PC-9 (cell line): ENCODE measurements at regions not wholly inside any gene's neighbourhood (a gene's known extent, or its start where the extent isn't known, plus 50 kb on each side); places are given as distances from the start of the nearest gene placed in this dataset.

Experiments used
- BruUV-seq: library from RNA; stranded (reverse); fragments of 400-500 nt; replicated peaks from 2 replicates; lab custom pipeline; 2021; lab: Mats Ljungman, UMichigan
- CTCF ChIA-PET: fragments of 300-600 bp; sonication (Branson Sonifier 250); formaldehyde crosslinking; loops from one replicate; lab custom pipeline; 2022; ENCODE audit warnings: antibody characterized with exemption; lab: Charles Lee
- POLR2A ChIA-PET: fragments of 300-600 bp; sonication (Branson Sonifier 250); formaldehyde crosslinking; loops from one replicate; lab custom pipeline; 2022; ENCODE audit warnings: antibody characterized with exemption; ENCODE audit not compliant: unreplicated experiment; lab: Charles Lee
- DNase-seq, 2 experiments: peaks; one replicate each; pipeline versions ENCODE4 v3.0.0 to v3.0.0-alpha.2; 2015 to 2022; ENCODE audit warnings: mixed read lengths in 1 of 2
- H2AFZ ChIP-seq: fragments of 200-600 bp; sonication (generic); 2 replicates; pipeline ENCODE4 v1.8.1; 2017; ENCODE audit warnings: antibody characterized with exemption
- H3F3A ChIP-seq: fragments of 200-600 bp; sonication (generic); 2 replicates; pipeline ENCODE4 v1.8.1; 2017; ENCODE audit warnings: antibody characterized with exemption, mild to moderate bottlenecking, low read depth; ENCODE audit not compliant: insufficient read depth
- H3K27ac ChIP-seq: fragments of 200-600 bp; sonication (generic); 2 replicates; pipeline ENCODE4 v1.6.1; 2016; ENCODE audit warnings: mixed run types
- H3K27me3 ChIP-seq: fragments of 200-600 bp; sonication (generic); 2 replicates; pipeline ENCODE4 v1.6.1; 2016; ENCODE audit warnings: low read depth, mixed run types; ENCODE audit not compliant: insufficient read depth
- H3K36me3 ChIP-seq: fragments of 200-600 bp; sonication (generic); 2 replicates; pipeline ENCODE4 v1.6.1; 2016; ENCODE audit warnings: low read depth, mixed run types
- H3K4me1 ChIP-seq: fragments of 200-600 bp; sonication (generic); replicated peaks from 2 replicates; pipeline ENCODE4 v1.6.1; 2016; ENCODE audit warnings: mixed run types; ENCODE audit not compliant: insufficient read depth
- H3K4me2 ChIP-seq: fragments of 200-600 bp; sonication (generic); 2 replicates; pipeline ENCODE4 v1.6.1; 2017; ENCODE audit warnings: mixed run types
- H3K4me3 ChIP-seq: fragments of 200-600 bp; sonication (generic); 2 replicates; pipeline ENCODE4 v1.6.1; 2016; ENCODE audit warnings: mixed run types
- H3K79me2 ChIP-seq: fragments of 200-600 bp; sonication (generic); 2 replicates; pipeline ENCODE4 v1.6.1; 2017; ENCODE audit warnings: low read depth, mixed run types
- H3K9me2 ChIP-seq: fragments of 200-600 bp; sonication (generic); 2 replicates; pipeline ENCODE4 v1.8.1; 2017; ENCODE audit warnings: mild to moderate bottlenecking; ENCODE audit not compliant: insufficient read depth
- H3K9me3 ChIP-seq: fragments of 200-600 bp; sonication (generic); 2 replicates; pipeline ENCODE4 v1.8.1; 2016; ENCODE audit warnings: low read depth; ENCODE audit not compliant: insufficient read depth
- H4K20me1 ChIP-seq: fragments of 200-600 bp; sonication (generic); 2 replicates; pipeline ENCODE4 v1.8.1; 2017; ENCODE audit not compliant: insufficient read depth
- EZH2 ChIP-seq: fragments of 200-600 bp; sonication (generic); IDR thresholded peaks from 2 replicates; pipeline ENCODE4 v1.8.0; 2017; ENCODE audit warnings: antibody characterized with exemption, low read depth
- intact Hi-C: fragments of 100-400 bp; cut with micrococcal nuclease; formaldehyde crosslinking; loops from one replicate; pipeline ENCODE4 v1.10.0; 2022; ENCODE audit not compliant: unreplicated experiment
- TF ChIP-seq, protein P1 (sequence below): fragments of 200-600 bp; sonication (generic); conservative IDR thresholded peaks from 2 replicates; pipeline ENCODE4 v1.6.1; 2017; ENCODE audit warnings: mixed run types, antibody characterized with exemption, mild to moderate bottlenecking, moderate library complexity

DNA sequence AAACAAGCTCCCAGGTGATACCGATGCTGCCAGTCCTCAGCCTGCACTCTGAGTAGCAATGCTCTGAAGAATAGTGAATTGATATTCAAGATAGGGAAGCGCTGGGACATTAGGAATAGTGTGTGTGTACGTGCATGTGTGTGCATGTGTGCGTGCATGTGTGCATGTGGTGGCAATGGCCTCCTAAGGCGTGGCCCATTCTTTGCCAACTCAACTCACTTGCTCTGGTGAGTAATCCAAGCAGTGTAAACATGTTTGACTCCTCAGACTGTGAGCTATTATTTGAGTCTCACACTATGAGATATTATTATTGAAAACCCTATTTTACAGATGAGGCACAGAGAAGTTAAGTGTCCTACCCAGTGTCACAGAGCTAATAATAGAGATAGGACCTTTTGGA is 186.6 kb downstream of the RAB11FIP2 start:
- Histone ChIP-seq H3K4me3 (no peak overlapping the region), H3K27me3 (peaks cover 4% of the 10 kb centered on the region; the same call in 1 of the 2 replicates), H3K9me2 (no peaks in the 10 kb centered on the region), H3K79me2 (no peaks in the 10 kb centered on the region), H3K36me3 (no peaks in the 10 kb centered on the region), H3F3A (no peaks in the 10 kb centered on the region), H3K27ac (no peak overlapping the region), H3K9me3 (no peaks in the 10 kb centered on the region), H3K4me2 (no peak overlapping the region), H3K4me1 (no peaks in the 10 kb centered on the region), H4K20me1 (no peaks in the 10 kb centered on the region), H2AFZ (no peak overlapping the region)
- intact Hi-C loops, result no loop called here
- CTCF ChIA-PET, result no interaction called here
- DNase-seq, result no peak
- POLR2A ChIA-PET, result no interaction called here
- BruUV-seq, result no TSS peak
- TF ChIP-seq EZH2, result no peak
- TF ChIP-seq, protein P1, sequence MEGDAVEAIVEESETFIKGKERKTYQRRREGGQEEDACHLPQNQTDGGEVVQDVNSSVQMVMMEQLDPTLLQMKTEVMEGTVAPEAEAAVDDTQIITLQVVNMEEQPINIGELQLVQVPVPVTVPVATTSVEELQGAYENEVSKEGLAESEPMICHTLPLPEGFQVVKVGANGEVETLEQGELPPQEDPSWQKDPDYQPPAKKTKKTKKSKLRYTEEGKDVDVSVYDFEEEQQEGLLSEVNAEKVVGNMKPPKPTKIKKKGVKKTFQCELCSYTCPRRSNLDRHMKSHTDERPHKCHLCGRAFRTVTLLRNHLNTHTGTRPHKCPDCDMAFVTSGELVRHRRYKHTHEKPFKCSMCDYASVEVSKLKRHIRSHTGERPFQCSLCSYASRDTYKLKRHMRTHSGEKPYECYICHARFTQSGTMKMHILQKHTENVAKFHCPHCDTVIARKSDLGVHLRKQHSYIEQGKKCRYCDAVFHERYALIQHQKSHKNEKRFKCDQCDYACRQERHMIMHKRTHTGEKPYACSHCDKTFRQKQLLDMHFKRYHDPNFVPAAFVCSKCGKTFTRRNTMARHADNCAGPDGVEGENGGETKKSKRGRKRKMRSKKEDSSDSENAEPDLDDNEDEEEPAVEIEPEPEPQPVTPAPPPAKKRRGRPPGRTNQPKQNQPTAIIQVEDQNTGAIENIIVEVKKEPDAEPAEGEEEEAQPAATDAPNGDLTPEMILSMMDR, result no peak

GRCh38 chr10:117860823-117861222 is 185.9 kb downstream of the RAB11FIP2 start:
- DNase-seq, result no peak
- H3F3A ChIP-seq, result no peaks in the 10 kb centered on the region
- BruUV-seq, result no TSS peak
- no peaks in the 10 kb centered on the region for H3K4me1 ChIP-seq
- intact Hi-C loops, result no loop called here
- H3K9me2 ChIP-seq, result no peaks in the 10 kb centered on the region
- no peak for TF ChIP-seq EZH2
- TF ChIP-seq, protein P1, result peak; percentile 58
- ChIA-PET POLR2A (no interaction called here), CTCF (no interaction called here)
- H3K27me3 ChIP-seq, result peaks cover 4% of the 10 kb centered on the region; the same call in 1 of the 2 replicates
- no peaks in the 10 kb centered on the region for H3K36me3 ChIP-seq
- H3K9me3 ChIP-seq, result no peaks in the 10 kb centered on the region
- H3K4me3 ChIP-seq, result no peak overlapping the region
- no peak overlapping the region for H3K27ac ChIP-seq
- no peak overlapping the region for H2AFZ ChIP-seq
- H4K20me1 ChIP-seq, result no peaks in the 10 kb centered on the region
- no peaks in the 10 kb centered on the region for H3K79me2 ChIP-seq
- H3K4me2 ChIP-seq, result no peak overlapping the region

- BruUV-seq, result no TSS peak
- Histone ChIP-seq H3K9me3 (no peaks in the 10 kb centered on the region), H3K4me1 (no peaks in the 10 kb centered on the region), H3K4me2 (no peak overlapping the region), H3K27ac (no peak overlapping the region), H3K9me2 (no peaks in the 10 kb centered on the region), H3K79me2 (no peaks in the 10 kb centered on the region), H3F3A (no peaks in the 10 kb centered on the region), H4K20me1 (no peaks in the 10 kb centered on the region), H3K36me3 (no peaks in the 10 kb centered on the region), H3K27me3 (peaks cover 4% of the 10 kb centered on the region; the same call in 1 of the 2 replicates), H3K4me3 (no peak overlapping the region), H2AFZ (no peak overlapping the region)
- CTCF ChIA-PET, result no interaction called here
- POLR2A ChIA-PET, result no interaction called here
- DNase-seq, result no peak
- TF ChIP-seq, protein P1, result no peak
- TF ChIP-seq EZH2, result no peak
- intact Hi-C loops, result no loop called here
These were observed 185.4 kb downstream of the RAB11FIP2 start for GRCh38 chr10:117861329-117861728.
